Hypothalamus (tissue), 51 donors: ENCODE measurements at regions not wholly inside any gene's neighbourhood (a gene's known extent, or its start where the extent isn't known, plus 50 kb on each side); places are given as distances from the start of the nearest gene placed in this dataset.

ENCODE experiments used
- DNase-seq, 51 donors: peaks; one replicate each; lab custom pipeline; 2025; lab: John Stamatoyannopoulos, UW

GRCh38 chr3:174398761-174399160, 460.4 kb upstream of the NAALADL2 start:
- no peak for DNase-seq

GRCh38 chr3:174403831-174404230, 455.3 kb upstream of the NAALADL2 start:
- no peak for DNase-seq

GRCh38 chr3:174408310-174408709, 450.8 kb upstream of the NAALADL2 start:
- DNase-seq: no peak

GRCh38 chr3:174409086-174409743, 449.9 kb upstream of the NAALADL2 start:
- no peak for DNase-seq

DNA sequence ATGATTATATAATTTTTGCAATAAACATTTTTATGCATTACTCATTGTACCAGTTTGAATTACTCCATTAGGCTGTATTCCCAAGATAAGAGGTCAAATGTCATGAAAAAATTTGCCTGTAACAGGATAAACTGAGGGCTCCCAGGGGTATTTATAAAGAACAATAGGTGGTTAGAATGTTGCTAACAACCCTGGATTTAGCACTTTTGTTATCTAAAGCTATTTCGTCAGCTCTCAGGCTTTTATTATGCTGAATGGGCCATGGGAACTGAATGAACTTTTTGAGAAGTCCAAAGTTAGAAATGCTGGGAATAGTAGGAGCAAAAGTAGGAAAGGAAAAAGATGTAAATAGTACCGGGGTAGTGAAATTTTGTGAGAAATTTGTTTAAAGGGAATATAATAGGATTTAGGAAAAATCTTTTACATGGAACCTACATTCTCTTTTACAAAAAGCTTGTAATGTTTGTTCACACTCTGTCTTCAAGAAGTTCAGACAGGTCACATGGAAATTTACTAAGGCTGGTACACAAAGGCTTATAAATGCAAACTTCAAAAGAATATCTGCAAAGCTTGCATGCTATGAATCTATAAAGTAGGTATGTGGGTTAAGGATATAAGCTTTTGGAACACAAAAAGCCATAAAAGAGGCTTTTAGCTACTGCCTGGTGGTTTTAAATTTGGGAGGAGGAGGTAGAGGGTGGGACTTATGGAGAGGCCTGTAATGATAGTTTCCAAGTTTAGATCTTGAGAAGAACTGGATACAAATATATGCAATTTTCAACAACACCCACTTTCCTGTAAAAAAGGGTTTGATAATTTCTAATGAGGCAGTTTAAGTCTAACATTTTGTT, 445.8 kb upstream of the NAALADL2 start:
- DNase-seq: no peak

DNA sequence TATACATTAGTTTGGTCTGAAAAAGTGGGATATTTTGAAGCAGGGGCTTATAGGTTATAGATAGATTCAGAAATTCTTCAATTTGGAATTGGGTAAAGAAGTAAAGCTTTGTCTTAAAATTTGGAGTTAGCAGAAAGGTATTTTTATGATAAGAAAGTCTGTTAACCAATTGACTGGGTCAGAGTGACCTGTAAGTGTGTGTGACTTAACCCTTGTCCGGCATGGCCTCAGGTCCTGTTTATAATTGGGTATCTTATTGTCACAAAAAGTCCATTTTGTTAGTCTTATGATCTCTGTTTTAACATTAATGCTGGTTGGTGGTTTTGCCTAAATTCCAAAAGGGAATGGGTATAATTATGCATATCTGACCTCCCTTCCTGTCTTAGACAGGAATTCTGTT, 444.2 kb upstream of the NAALADL2 start:
- no peak for DNase-seq

DNA sequence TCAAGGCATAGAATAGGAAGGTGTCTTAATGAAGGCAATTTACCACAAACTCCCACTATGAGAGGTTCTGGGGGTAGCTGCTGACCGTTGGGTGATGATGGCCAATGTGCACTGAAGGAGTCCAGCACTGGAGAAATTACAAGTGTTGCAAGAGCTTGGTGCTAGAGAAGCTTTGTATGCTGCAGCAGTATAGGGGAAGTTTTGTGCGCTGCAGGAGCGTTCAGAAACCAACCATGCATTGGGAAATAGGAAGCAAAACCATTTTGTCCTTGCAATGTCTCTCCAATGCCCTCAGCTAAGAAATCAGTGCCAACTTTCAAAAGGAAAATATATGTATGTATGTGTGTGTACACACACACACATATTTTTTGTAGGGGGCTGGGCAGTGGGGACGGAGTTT, 441.6 kb upstream of the NAALADL2 start:
- DNase-seq: peak in 1 of 51 donors; percentile 1

GRCh38 chr3:174419216-174419615, 439.9 kb upstream of the NAALADL2 start:
- DNase-seq: no peak

GRCh38 chr3:174423936-174424335, 435.2 kb upstream of the NAALADL2 start:
- DNase-seq: no peak

DNA sequence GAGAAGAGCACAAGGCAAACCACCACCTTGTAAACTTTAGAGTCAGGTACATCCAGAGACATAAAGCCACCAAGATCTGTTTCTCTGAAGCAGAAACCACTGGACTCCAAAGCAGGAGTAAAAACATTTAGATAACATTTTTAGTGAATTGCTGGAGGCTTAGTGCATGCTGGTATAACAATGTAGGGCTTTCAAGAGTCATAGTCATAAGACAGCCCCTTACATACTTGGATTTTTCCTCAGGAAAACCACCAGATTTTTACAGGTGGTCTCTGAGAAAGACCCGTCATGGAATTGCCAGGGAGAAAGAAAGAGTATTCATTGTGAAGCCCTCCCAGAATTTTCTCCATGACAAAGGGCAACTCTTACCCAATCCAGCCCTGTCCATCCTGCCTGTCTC, 434.5 kb upstream of the NAALADL2 start:
- no peak for DNase-seq

DNA sequence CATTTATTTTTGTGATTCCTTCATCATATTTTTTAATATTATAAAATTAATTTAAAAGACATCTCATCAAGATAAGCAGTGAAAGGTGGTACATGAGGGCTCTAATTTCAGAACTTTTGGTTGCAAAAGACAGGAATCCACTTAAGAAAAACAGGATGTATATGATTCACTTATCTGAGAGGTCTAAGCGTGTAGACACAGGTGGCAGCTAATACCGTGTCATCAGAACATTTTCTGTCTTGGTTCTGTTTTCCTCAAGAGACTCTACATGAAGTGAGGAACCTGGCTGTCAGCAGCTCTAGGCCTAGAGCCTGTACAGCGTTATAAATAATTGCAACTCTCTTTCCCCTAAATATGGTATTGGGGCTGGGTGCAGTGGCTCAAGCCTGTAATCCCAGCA, 433.7 kb upstream of the NAALADL2 start:
- DNase-seq: no peak

- DNase-seq: no peak
Measured at GRCh38 chr3:174430986-174431385, 428.1 kb upstream of the NAALADL2 start.

- no peak for DNase-seq
Measured at GRCh38 chr3:174431717-174432116, 427.4 kb upstream of the NAALADL2 start.

GRCh38 chr3:174436367-174436766, 422.8 kb upstream of the NAALADL2 start:
- no peak for DNase-seq

- DNase-seq: no peak
Measured at GRCh38 chr3:174438501-174439145, 420.5 kb upstream of the NAALADL2 start.

- peak in 12 of 51 donors; percentile 1 to 75 (median 16) for DNase-seq
Measured at GRCh38 chr3:174439331-174440252, 419.5 kb upstream of the NAALADL2 start.

- peak in 4 of 51 donors; percentile 2 to 76 (median 50) for DNase-seq
Measured at GRCh38 chr3:174440253-174440701, 418.9 kb upstream of the NAALADL2 start.

- peak; percentile 47 to 94 (median 80) for DNase-seq
Measured at GRCh38 chr3:174440741-174441587, 418.2 kb upstream of the NAALADL2 start.

GRCh38 chr3:174441588-174442301, 417.4 kb upstream of the NAALADL2 start:
- DNase-seq: peak in 1 of 51 donors; percentile 22
